HEK293 (cell line): ENCODE measurements at regions not wholly inside any gene's neighbourhood (a gene's known extent, or its start where the extent isn't known, plus 50 kb on each side); places are given as distances from the start of the nearest gene placed in this dataset.

ENCODE experiments used
- CTCF ChIA-PET: fragments of 350-600 bp; formaldehyde crosslinking; extraction: SDS; loops from one replicate; lab custom pipeline; 2021; ENCODE audit warnings: antibody characterized with exemption; lab: Yijun Ruan, JAX
- POLR2A ChIA-PET: fragments of 300-600 bp; formaldehyde crosslinking; extraction: SDS; loops from one replicate; lab custom pipeline; 2020; ENCODE audit warnings: antibody characterized with exemption, inconsistent platforms; lab: Yijun Ruan, JAX
- H3K27ac ChIP-seq: fragments of 200-500 bp; sonication (Bioruptor generic); 2 replicates; pipeline ENCODE4 v1.5.1; 2014; ENCODE audit warnings: low read depth, low read length, control low read depth, inconsistent platforms; ENCODE audit errors: extremely low read depth
- H3K36me3 ChIP-seq, 2 experiments: fragments of 200-500 bp in 1 of 2; sonication (Bioruptor generic) in 1 of 2; 1 replicate in 1 of 2; 2 replicates in 1 of 2; pipeline ENCODE4 v1.5.1; 2014 to 2017; ENCODE audit warnings: inconsistent platforms in 2 of 2, low read length in 2 of 2; ENCODE audit not compliant: control insufficient read depth in 2 of 2, insufficient read depth in 1 of 2
- H3K4me1 ChIP-seq: fragments of 200-500 bp; sonication (Bioruptor generic); 2 replicates; pipeline ENCODE4 v1.5.1; 2014; ENCODE audit warnings: mild to moderate bottlenecking, low read length, inconsistent platforms; ENCODE audit not compliant: control insufficient read depth, insufficient read depth
- H3K4me3 ChIP-seq: 2 replicates; pipeline ENCODE4 v1.5.1; 2011; ENCODE audit warnings: low read depth, mild to moderate bottlenecking, control low read depth, low read length, moderate library complexity
- H3K9me3 ChIP-seq: fragments of 200-500 bp; sonication (Bioruptor generic); 2 replicates; pipeline ENCODE4 v1.5.1; 2014; ENCODE audit warnings: low read depth, low read length, inconsistent platforms; ENCODE audit not compliant: control insufficient read depth, insufficient read depth
- BCL11A ChIP-seq: fragments of 450-650 bp; formaldehyde crosslinking; IDR thresholded peaks from 2 replicates; pipeline ENCODE4 v1.5.1; 2016; ENCODE audit warnings: low read depth, missing biosample characterization, missing genetic modification characterization
- GLIS1 ChIP-seq: fragments of 450-650 bp; formaldehyde crosslinking; IDR thresholded peaks from 2 replicates; pipeline ENCODE4 v1.5.1; 2016; ENCODE audit warnings: missing biosample characterization, missing genetic modification characterization
- PRDM1 ChIP-seq: fragments of 450-650 bp; formaldehyde crosslinking; IDR thresholded peaks from 2 replicates; pipeline ENCODE4; 2016; ENCODE audit warnings: missing biosample characterization, missing genetic modification characterization
- SCRT1 ChIP-seq: fragments of 450-650 bp; formaldehyde crosslinking; IDR thresholded peaks from 2 replicates; pipeline ENCODE4 v1.5.1; 2016; ENCODE audit warnings: missing biosample characterization, missing genetic modification characterization, borderline replicate concordance
- ZBTB17 ChIP-seq: fragments of 450-650 bp; formaldehyde crosslinking; IDR thresholded peaks from 2 replicates; pipeline ENCODE4 v1.5.1; 2016; ENCODE audit warnings: missing biosample characterization, missing genetic modification characterization
- ZBTB49 ChIP-seq: fragments of 450-650 bp; formaldehyde crosslinking; IDR thresholded peaks from 2 replicates; pipeline ENCODE4 v1.5.1; 2016; ENCODE audit warnings: missing biosample characterization, missing genetic modification characterization, low read depth
- ZFP41 ChIP-seq: fragments of 450-650 bp; formaldehyde crosslinking; IDR thresholded peaks from 2 replicates; pipeline ENCODE4 v1.5.1; 2016; ENCODE audit warnings: missing biosample characterization, missing genetic modification characterization, borderline replicate concordance
- ZNF214 ChIP-seq: fragments of 450-650 bp; formaldehyde crosslinking; IDR thresholded peaks from 2 replicates; pipeline ENCODE4 v1.5.1; 2017; ENCODE audit warnings: missing biosample characterization, mild to moderate bottlenecking, missing genetic modification characterization, borderline replicate concordance
- ZNF23 ChIP-seq: fragments of 450-650 bp; formaldehyde crosslinking; IDR thresholded peaks from 2 replicates; pipeline ENCODE4 v1.5.1; 2016; ENCODE audit warnings: missing biosample characterization, missing genetic modification characterization, borderline replicate concordance
- ZNF366 ChIP-seq: fragments of 450-650 bp; formaldehyde crosslinking; conservative IDR thresholded peaks from 2 replicates; pipeline ENCODE4 v1.5.1; 2016; ENCODE audit warnings: missing biosample characterization, missing genetic modification characterization
- ZNF837 ChIP-seq: fragments of 450-650 bp; formaldehyde crosslinking; IDR thresholded peaks from 2 replicates; pipeline ENCODE4 v1.5.1; 2016; ENCODE audit warnings: missing biosample characterization, missing genetic modification characterization
- ZXDB ChIP-seq: fragments of 450-650 bp; formaldehyde crosslinking; IDR thresholded peaks from 2 replicates; pipeline ENCODE4 v1.5.1; 2016; ENCODE audit warnings: missing biosample characterization, missing genetic modification characterization
- TF ChIP-seq, protein P1 (sequence below): fragments of 450-650 bp; formaldehyde crosslinking; IDR thresholded peaks from 2 replicates; pipeline ENCODE4 v1.5.1; 2016; ENCODE audit warnings: missing biosample characterization, missing genetic modification characterization, low read depth
- TF ChIP-seq, protein P2 (sequence below): fragments of 450-650 bp; formaldehyde crosslinking; IDR thresholded peaks from 2 replicates; pipeline ENCODE4 v1.5.1; 2016; ENCODE audit warnings: missing biosample characterization, missing genetic modification characterization
- TF ChIP-seq, protein P3 (sequence below): fragments of 450-650 bp; formaldehyde crosslinking; IDR thresholded peaks from 2 replicates; pipeline ENCODE4 v1.5.1; 2017; ENCODE audit warnings: missing biosample characterization, missing genetic modification characterization
- TF ChIP-seq, protein P4 (sequence below): fragments of 450-650 bp; formaldehyde crosslinking; IDR thresholded peaks from 2 replicates; pipeline ENCODE4; 2016; ENCODE audit warnings: missing biosample characterization, missing genetic modification characterization

- CTCF ChIA-PET: no interaction called here
- TF ChIP-seq, protein P1, sequence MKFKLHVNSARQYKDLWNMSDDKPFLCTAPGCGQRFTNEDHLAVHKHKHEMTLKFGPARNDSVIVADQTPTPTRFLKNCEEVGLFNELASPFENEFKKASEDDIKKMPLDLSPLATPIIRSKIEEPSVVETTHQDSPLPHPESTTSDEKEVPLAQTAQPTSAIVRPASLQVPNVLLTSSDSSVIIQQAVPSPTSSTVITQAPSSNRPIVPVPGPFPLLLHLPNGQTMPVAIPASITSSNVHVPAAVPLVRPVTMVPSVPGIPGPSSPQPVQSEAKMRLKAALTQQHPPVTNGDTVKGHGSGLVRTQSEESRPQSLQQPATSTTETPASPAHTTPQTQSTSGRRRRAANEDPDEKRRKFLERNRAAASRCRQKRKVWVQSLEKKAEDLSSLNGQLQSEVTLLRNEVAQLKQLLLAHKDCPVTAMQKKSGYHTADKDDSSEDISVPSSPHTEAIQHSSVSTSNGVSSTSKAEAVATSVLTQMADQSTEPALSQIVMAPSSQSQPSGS: 0 out of 2 replicates have a peak, but pooled peaks have one; percentile 10
- no peak for TF ChIP-seq ZBTB17
- TF ChIP-seq, all 188 proteins: peak for 1
- POLR2A ChIA-PET: no interaction called here
- Histone ChIP-seq H3K4me1 (no peaks in the 10 kb centered on the region), H3K4me3 (no peak overlapping the region), H3K9me3 (no peaks in the 10 kb centered on the region), H3K27ac (no peak overlapping the region), H3K36me3 (no peaks in the 10 kb centered on the region)
These were observed 1516.6 kb upstream of the TENM3 start for GRCh38 chr4:180726611-180727010.

- H3K36me3 ChIP-seq: no peaks in the 10 kb centered on the region
- no peak overlapping the region for H3K4me3 ChIP-seq
- no peak overlapping the region for H3K27ac ChIP-seq
- ChIA-PET POLR2A (no interaction called here), CTCF (interaction anchor here (0.7 kb wide), 1 partner anchor 16 kb away, joined by 3 read pairs; no protein-coding TSS in a partner anchor)
- H3K4me1 ChIP-seq: no peaks in the 10 kb centered on the region
- no peaks in the 10 kb centered on the region for H3K9me3 ChIP-seq
- TF ChIP-seq ZBTB49 (tag by site-specific recombination): no peak
- TF ChIP-seq ZNF23 (tag by site-specific recombination): no peak
- TF ChIP-seq BCL11A (tag by site-specific recombination): no peak
- TF ChIP-seq ZNF214 (tag by site-specific recombination): no peak
- TF ChIP-seq, protein P2, sequence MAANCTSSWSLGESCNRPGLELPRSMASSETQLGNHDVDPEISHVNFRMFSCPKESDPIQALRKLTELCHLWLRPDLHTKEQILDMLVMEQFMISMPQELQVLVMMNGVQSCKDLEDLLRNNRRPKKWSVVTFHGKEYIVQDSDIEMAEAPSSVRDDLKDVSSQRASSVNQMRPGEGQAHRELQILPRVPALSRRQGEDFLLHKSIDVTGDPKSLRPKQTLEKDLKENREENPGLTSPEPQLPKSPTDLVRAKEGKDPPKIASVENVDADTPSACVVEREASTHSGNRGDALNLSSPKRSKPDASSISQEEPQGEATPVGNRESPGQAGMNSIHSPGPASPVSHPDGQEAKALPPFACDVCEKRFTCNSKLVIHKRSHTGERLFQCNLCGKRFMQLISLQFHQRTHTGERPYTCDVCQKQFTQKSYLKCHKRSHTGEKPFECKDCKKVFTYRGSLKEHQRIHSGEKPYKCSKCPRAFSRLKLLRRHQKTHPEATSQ (tag by site-specific recombination): no peak
- TF ChIP-seq ZFP41 (tag by site-specific recombination): no peak
- no peak for TF ChIP-seq ZXDB (tag by site-specific recombination)
- no peak for TF ChIP-seq GLIS1 (tag by site-specific recombination)
- TF ChIP-seq PRDM1 (tag by site-specific recombination): no peak
- TF ChIP-seq SCRT1 (tag by site-specific recombination): no peak
- no peak for TF ChIP-seq ZNF366 (tag by site-specific recombination)
- TF ChIP-seq ZNF837 (tag by site-specific recombination): no peak
- TF ChIP-seq, protein P3, sequence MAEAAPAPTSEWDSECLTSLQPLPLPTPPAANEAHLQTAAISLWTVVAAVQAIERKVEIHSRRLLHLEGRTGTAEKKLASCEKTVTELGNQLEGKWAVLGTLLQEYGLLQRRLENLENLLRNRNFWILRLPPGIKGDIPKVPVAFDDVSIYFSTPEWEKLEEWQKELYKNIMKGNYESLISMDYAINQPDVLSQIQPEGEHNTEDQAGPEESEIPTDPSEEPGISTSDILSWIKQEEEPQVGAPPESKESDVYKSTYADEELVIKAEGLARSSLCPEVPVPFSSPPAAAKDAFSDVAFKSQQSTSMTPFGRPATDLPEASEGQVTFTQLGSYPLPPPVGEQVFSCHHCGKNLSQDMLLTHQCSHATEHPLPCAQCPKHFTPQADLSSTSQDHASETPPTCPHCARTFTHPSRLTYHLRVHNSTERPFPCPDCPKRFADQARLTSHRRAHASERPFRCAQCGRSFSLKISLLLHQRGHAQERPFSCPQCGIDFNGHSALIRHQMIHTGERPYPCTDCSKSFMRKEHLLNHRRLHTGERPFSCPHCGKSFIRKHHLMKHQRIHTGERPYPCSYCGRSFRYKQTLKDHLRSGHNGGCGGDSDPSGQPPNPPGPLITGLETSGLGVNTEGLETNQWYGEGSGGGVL (tag by site-specific recombination): no peak
- TF ChIP-seq, protein P4, sequence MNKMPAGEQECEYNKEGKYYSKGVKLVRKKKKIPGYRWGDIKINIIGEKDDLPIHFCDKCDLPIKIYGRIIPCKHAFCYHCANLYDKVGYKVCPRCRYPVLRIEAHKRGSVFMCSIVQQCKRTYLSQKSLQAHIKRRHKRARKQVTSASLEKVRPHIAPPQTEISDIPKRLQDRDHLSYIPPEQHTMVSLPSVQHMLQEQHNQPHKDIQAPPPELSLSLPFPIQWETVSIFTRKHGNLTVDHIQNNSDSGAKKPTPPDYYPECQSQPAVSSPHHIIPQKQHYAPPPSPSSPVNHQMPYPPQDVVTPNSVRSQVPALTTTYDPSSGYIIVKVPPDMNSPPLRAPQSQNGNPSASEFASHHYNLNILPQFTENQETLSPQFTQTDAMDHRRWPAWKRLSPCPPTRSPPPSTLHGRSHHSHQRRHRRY (tag by site-specific recombination): no peak
These were observed 1515.7 kb upstream of the TENM3 start for GRCh38 chr4:180727478-180727877.
